HCT116 (cell line): ENCODE measurements at regions not wholly inside any gene's neighbourhood (a gene's known extent, or its start where the extent isn't known, plus 50 kb on each side); places are given as distances from the start of the nearest gene placed in this dataset.

Experiments
- CEBPB ChIP-seq: IDR thresholded peaks from 2 replicates; pipeline ENCODE4 v1.6.1; 2012; ENCODE audit warnings: low read depth
- CTCF ChIP-seq, 3 experiments: fragments of 200-600 bp in 1 of 3; sonication (generic) in 1 of 3; IDR thresholded peaks in 2 of 3; conservative IDR thresholded peaks in 1 of 3; 2 replicates each; pipeline ENCODE4 v1.5.1; 2012 to 2017; ENCODE audit warnings: low read depth in 2 of 3, low read length in 2 of 3, antibody characterized with exemption in 1 of 3, borderline replicate concordance in 1 of 3, control low read depth in 1 of 3, mild to moderate bottlenecking in 1 of 3, mixed read lengths in 1 of 3, mixed run types in 1 of 3, moderate library complexity in 1 of 3; ENCODE audit not compliant: insufficient read depth in 1 of 3
- ELF1 ChIP-seq: IDR thresholded peaks from 2 replicates; pipeline ENCODE4 v1.6.1; 2012; ENCODE audit warnings: low read depth, borderline replicate concordance
- MAX ChIP-seq: IDR thresholded peaks from 2 replicates; pipeline ENCODE4 v1.6.1; 2012
- REST ChIP-seq: IDR thresholded peaks from 2 replicates; pipeline ENCODE4 v1.6.1; 2012; ENCODE audit warnings: low read depth

GRCh38 chr2:136234261-136234660, 116.3 kb upstream of the CXCR4 start:
- TF ChIP-seq REST (no peak), CTCF (IDR thresholded peaks at IDR 0.05 in 2 of 3, conservative IDR thresholded peaks at IDR 0.05 in 1 of 3; ENCODE audit: borderline replicate concordance in 1 of 3, insufficient read depth in 1 of 3, low read depth in 2 of 3, low read length in 2 of 3) (no peak), CEBPB (no peak), MAX (no peak), ELF1 (no peak)
